Right hindlimb (tissue), 1 donor: ENCODE measurements at regions not wholly inside any gene's neighbourhood (a gene's known extent, or its start where the extent isn't known, plus 50 kb on each side); places are given as distances from the start of the nearest gene placed in this dataset.

ENCODE experiments used
- DNase-seq: peaks from one replicate; pipeline ENCODE4 v3.0.0-alpha.2; 2018

DNA sequence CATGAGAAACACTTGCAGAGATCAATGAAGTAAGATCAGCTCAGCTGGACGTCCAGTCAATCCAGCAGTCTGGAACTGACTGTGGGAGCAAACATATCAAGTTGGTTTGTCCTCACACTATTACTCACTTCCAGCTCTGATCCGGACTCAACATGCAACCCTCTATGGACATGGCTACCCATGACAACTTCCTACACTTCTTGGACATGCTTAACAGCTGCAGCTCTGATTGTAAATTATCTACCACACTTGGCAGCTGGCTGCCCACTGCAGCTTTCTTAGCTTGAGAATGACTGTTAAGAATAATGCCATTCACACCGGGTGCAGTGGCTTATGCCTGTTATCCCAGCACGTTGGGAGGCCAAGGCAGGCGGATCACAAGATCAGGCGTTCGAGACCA is 429.8 kb downstream of the EPHA4 start:
- DNase-seq = no peak

DNA sequence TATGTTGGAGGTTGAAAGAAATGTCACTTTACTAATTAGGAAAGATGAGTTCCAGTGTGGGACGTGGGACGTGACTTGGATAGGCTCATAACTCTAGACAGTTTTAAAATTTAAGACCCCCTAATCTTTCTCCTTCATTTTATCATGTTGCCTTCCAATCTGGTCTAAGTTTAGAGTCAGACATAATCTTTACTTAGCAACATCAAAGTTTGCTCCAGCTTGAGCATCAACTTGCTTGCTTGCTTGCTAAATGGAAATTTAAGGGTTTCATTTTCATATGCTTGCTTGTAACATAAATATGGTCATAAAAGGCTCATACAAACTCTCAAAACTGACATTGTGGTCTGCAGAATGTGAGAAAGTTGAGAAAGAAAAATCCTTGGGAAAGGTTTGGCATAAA is 428.9 kb downstream of the EPHA4 start:
- DNase-seq = no peak

DNA sequence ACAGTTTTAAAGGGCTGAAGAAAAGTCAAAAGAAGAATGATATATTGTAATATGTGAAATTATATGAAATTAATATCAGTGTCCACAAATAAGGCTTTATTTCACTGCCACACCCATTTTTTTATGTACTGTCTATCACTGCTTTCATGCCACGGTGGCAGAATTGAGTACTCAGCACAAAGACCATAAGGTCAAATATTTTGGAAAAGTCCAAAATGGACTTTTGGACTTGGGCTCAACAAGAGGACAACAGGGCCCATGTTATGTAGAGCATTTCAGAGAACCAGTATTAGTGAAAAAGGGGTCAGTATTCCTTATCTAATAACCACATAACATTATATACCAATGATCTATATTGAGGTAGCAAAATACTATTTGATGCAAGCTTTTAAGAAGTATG is 427.2 kb downstream of the EPHA4 start:
- DNase-seq = no peak

- no peak for DNase-seq
Observed at GRCh38 chr2:221145396-221145795, 426.7 kb downstream of the EPHA4 start.

DNA sequence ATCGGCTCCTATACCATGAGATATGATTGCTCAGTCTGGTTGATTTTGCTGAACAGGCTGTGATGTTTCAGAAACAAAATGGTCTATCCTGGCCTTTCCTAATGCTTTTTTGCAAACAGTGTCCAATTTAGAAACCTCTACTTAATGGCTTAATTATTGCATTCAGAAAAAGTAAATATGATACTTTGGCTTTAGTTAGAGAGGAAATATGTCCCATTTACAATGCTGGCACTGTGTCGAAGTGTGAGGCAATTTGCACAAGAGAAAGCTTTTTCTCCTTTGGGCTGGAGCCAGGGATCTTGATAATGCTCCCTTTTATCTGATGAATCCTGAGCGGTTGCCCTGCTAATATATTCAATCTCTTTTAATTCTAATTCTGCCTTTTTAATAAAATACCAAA is 418.9 kb downstream of the EPHA4 start:
- DNase-seq = no peak

DNA sequence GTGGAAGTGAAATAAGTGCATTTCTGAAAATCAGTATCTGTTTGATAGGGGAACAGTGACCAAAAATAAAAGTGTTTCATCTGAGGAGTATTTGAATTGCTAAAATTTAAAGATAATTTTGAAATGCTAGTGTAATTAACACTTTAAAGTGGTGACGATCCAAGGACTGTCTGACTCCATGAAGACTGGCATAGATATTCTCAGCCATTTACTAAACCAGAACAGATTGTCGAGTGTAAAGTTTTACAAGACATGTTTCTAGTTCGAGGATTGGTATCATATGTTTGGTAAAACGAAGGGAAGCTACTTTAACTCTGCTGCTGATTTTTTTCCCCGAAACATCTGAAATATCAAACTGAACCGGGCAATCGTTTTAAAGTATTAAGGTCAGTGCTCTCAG is 417.9 kb downstream of the EPHA4 start:
- DNase-seq = no peak

DNA sequence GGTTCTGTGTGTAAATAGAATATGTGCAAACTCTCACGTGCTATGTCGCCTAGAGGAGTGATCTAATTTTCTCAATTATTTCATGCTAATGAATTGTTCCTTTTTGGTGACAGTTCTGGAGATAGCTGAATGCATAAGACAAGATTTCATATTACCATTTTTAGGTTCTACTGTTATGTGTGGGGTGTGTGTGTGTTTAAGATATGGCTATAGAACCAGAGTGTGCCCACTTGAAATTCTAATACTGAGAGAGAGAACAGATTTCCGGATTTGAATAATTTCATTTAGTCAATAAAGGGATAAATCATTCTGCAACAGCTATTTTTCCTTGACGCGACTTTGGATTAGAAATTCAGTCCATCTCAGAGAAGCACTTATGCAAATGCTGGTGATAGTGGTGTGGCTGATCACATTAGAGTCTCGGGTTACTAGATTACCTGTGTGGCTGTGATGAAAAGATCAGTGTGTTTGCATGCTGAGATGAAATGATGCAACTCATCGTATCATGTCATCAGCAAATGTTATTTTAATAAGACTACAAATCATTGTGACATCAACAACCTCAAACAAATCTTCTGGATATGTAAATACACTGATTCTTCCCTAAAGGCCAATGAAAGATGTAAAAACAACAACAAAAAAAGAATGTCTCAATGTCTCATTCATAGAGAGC is 415.9 kb downstream of the EPHA4 start:
- DNase-seq = no peak

- DNase-seq = no peak
Observed at GRCh38 chr2:221161186-221161585, 410.9 kb downstream of the EPHA4 start.

DNA sequence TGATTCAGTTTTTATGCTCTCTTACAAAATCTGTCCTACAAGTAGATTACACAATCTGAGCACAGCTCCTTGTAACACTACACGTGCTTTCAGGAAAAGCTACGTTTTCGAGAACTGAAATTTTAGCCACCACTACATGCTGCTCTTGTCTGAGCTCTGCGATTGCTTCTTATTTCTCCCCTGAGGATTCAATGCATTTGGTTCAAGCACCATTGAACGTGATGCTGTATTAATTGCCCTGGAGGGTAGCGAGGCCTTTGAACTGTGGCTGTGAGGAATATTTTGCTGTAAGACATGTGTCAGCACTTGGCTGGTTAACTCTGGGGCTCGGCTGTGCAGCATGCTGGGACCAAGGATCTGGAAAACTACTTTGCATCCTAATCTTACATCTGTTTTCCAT is 405.8 kb downstream of the EPHA4 start:
- peak; percentile 83 for DNase-seq

GRCh38 chr2:221167561-221167960 is 404.5 kb downstream of the EPHA4 start:
- no peak for DNase-seq

GRCh38 chr2:221169724-221170123 is 402.4 kb downstream of the EPHA4 start:
- no peak for DNase-seq

DNA sequence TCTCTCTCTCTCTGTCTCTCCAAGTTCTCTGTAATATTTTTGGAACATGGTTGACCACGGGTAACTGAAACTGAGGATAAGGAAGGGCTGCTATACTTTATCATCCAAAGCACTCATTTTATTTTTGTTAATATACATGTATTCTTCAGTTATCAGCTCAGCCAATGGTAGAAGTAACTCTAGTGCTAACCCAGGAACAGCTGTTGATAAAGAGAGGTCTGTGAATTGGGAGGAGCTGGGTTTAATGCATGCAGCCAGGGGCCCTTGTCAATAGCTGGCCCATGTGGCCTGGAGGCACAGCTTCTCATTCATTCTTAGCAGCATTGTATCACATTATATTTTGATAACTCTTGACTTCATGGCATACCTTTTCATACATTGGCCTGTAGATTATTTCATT is 401.6 kb downstream of the EPHA4 start:
- no peak for DNase-seq

GRCh38 chr2:221176667-221177066 is 395.4 kb downstream of the EPHA4 start:
- no peak for DNase-seq

GRCh38 chr2:221178139-221178538 is 394.0 kb downstream of the EPHA4 start:
- no peak for DNase-seq

DNA sequence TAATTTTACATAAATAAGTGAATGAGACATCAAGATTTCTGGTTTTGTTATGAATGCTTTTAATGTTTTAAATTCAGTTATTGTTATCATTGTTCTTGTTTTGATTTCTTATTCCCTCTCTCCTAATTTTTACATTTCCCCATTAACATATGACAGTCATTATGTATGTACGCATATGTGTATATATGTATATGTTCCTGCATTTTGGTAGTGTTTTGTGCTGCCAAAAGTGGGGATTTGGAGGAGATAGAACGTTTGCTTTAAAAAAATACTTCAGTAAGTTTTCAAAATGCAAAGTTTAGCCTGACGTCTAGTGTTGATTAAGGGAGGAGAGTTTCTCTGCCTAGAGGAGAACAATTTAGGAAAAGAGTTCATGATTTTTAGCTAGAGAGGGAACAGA is 385.2 kb downstream of the EPHA4 start:
- DNase-seq = no peak

DNA sequence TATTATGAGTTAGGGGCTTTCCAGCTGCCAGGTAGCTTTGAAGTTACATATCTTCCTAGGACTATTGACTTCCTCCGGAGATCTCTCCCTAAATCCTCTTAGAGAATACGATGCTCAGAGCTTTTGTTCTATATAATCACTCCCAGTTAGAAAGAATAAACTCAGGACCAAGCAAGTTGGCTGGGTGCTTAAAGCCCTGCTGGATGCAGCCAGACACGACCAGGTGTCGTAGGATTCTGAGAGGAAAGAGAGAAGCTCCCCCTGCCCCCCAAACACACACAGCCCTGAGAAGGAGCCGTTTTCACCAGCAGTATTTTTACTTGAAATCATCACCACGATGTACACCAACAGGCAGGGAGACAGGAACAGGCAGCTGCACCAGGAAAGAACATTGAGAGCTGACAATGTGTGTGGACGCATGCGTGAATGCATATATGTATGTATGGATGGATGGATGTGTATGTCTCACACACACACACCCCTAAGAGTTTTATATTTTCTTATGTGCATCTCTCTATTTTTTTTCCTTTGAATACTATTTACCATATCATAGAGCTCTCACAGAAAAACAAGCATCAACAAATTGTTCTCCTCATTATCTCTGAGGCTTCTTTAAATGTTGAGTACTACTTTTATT is 382.6 kb downstream of the EPHA4 start:
- DNase-seq = no peak

DNA sequence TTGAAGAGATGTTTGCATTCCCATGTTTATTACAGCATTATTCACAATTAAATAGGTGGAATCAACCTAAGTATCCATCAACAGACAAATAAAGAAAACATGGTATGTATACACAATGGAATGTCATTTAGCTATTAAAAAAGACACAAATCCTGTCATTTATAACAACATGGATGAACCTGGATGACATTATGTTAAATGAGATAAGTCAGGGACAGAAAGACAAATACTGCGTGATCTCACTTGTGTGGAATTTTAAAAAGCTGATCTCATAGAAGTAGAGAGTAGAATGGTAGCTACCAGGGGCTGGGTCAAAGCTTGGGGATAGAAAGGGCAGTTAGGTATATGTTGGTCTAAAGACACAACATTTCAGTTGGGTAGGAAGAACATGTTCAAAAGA is 376.3 kb downstream of the EPHA4 start:
- DNase-seq = no peak

GRCh38 chr2:221197225-221197856 is 374.8 kb downstream of the EPHA4 start:
- DNase-seq = no peak

- no peak for DNase-seq
Observed at GRCh38 chr2:221198309-221198708, 373.8 kb downstream of the EPHA4 start.

DNA sequence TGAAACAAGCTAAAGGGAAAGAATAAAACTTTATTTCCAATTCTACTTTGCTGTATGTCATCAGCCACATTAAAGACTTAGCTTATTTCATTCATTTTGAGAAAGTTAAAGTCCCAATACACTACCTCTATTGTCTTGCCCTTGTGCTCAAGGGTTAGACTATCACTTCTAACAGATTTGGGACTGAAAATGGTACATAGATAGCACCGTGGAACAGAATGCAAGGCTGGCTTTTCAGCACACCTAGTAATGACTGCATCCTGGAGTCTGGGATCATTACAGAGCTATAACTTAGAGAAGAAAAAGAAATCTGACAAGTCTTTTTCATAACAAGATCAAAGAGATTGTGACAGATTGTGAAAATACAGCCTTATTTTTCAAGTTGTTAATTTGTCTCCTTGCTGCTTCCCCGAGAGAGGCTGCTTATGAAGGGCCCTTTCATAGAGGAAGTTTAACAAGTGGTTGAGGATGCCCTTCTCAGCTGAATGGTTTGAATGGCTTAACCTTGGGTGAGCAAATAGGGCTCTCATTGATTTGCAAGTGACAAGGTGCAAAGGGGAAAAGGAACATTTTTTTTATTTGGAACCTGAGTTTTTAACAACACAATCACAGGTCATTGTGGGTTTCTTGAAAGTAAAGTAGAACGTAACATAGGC is 371.8 kb downstream of the EPHA4 start:
- no peak for DNase-seq

GRCh38 chr2:221202431-221202830 is 369.7 kb downstream of the EPHA4 start:
- no peak for DNase-seq

- DNase-seq = no peak
Observed at GRCh38 chr2:221203125-221203524, 369.0 kb downstream of the EPHA4 start.

DNA sequence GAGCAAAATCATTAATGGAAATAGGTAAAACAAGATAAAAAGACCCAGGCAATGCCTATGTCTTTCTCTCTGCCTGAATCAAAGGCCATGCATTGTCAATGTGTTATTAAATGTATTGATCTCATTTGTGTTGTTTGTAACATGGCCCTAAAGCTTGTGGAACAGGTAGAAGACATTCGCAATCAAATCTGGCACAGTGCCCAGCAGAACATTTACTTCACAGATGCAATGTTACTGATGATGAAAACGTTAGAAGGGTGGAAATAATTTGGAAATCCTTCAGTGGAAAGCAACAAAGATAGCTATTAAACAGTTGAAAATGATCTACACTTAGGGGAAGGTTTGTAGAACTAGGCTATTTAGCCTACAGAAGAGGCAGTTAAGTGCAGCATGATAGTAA is 368.2 kb downstream of the EPHA4 start:
- no peak for DNase-seq

- no peak for DNase-seq
Observed at GRCh38 chr2:221204699-221205098, 367.4 kb downstream of the EPHA4 start.
